GM12878 (cell line): ENCODE measurements at regions not wholly inside any gene's neighbourhood (a gene's known extent, or its start where the extent isn't known, plus 50 kb on each side); places are given as distances from the start of the nearest gene placed in this dataset.

Source experiments
- CHD1 ChIP-seq: IDR thresholded peaks from 2 replicates; pipeline ENCODE4 v1.6.1; 2012; ENCODE audit warnings: low read depth, low read length, improper control_type of control experiment
- EP300 ChIP-seq, 2 experiments: fragments of 150-350 bp in 1 of 2; IDR thresholded peaks; 2 replicates each; pipeline ENCODE4 v1.6.1; 2011 to 2012; ENCODE audit warnings: low read depth in 2 of 2, low read length in 2 of 2, borderline replicate concordance in 1 of 2, improper control_type of control experiment in 1 of 2, inconsistent platforms in 1 of 2; ENCODE audit not compliant: control insufficient read depth in 1 of 2
- IKZF2 ChIP-seq, 2 experiments: fragments of 450-650 bp; IDR thresholded peaks; 2 replicates each; pipeline ENCODE4 v1.6.1; 2017; ENCODE audit warnings: mild to moderate bottlenecking in 2 of 2, moderate library complexity in 2 of 2
- POLR2A ChIP-seq: IDR thresholded peaks from 2 replicates; pipeline ENCODE4 v1.6.1; 2011; ENCODE audit warnings: low read depth, mild to moderate bottlenecking, low read length
- RAD21 ChIP-seq: IDR thresholded peaks from 2 replicates; pipeline ENCODE4 v1.6.1; 2011; ENCODE audit warnings: mild to moderate bottlenecking, low read depth, low read length, moderate library complexity; ENCODE audit not compliant: insufficient read depth
- SP1 ChIP-seq: IDR thresholded peaks from one replicate; pipeline ENCODE4 v1.6.1; 2011; ENCODE audit warnings: low read depth, low read length
- ZNF687 ChIP-seq: fragments of 450-650 bp; IDR thresholded peaks from 2 replicates; pipeline ENCODE4 v1.6.1; 2017; ENCODE audit warnings: mild to moderate bottlenecking, moderate library complexity
- TF ChIP-seq, protein P1 (sequence below), 3 experiments: IDR thresholded peaks in 2 of 3; conservative IDR thresholded peaks in 1 of 3; 2 replicates each; pipeline ENCODE4 v1.5.1; 2011; ENCODE audit warnings: low read depth in 3 of 3, low read length in 3 of 3, mild to moderate bottlenecking in 3 of 3, control low read depth in 2 of 3, moderate library complexity in 2 of 3, inconsistent platforms in 1 of 3, mixed read lengths in 1 of 3; ENCODE audit not compliant: control insufficient read depth in 2 of 3, insufficient read depth in 1 of 3; ENCODE audit errors: extremely low read depth in 1 of 3
- TF ChIP-seq, protein P2 (sequence below): fragments of 450-650 bp; IDR thresholded peaks from 2 replicates; pipeline ENCODE4 v1.6.1; 2018; ENCODE audit warnings: borderline replicate concordance, mild to moderate bottlenecking; ENCODE audit not compliant: partially characterized antibody

DNA sequence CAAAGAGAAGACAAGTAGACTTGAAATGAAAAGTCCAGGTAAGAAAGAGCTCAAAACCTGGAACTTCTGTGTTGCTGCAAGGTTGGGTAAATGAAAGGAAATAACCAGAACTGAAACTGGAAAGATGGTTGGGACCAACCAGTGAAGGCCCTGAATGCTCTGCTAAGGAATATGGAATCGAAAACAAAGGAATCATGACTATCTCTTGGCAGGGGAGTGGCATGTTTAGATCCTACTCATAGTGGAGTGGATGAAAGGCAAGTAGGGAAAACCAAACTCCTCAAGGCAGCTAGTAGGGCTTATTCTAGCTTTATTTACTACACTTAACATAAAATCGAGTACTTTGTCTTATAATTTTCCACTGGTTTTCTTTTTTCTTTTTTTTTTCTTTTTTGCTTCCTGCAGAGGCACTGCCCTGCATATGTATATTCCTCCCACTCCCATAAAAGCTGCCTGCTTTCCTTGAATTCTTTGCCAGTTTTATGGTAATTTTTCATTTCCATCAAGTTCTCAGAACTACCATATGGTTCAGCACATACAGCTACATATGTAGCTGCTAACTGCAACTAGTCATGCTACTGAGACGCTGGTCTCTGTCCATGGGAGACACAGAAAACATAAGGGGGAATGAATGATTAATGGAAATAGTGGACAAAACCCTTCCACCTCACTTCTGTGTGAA, 247.1 kb upstream of the TMTC1 start:
- TF ChIP-seq RAD21 (no peak), EP300 (IDR thresholded peaks at IDR 0.05; ENCODE audit: borderline replicate concordance in 1 of 2, control insufficient read depth in 1 of 2, low read depth in 2 of 2, low read length in 2 of 2) (no peak), POLR2A (no peak), ZNF687 (no peak), CHD1 (no peak), IKZF2 (IDR thresholded peaks at IDR 0.05) (no peak), SP1 (no peak)
- TF ChIP-seq, protein P1, sequence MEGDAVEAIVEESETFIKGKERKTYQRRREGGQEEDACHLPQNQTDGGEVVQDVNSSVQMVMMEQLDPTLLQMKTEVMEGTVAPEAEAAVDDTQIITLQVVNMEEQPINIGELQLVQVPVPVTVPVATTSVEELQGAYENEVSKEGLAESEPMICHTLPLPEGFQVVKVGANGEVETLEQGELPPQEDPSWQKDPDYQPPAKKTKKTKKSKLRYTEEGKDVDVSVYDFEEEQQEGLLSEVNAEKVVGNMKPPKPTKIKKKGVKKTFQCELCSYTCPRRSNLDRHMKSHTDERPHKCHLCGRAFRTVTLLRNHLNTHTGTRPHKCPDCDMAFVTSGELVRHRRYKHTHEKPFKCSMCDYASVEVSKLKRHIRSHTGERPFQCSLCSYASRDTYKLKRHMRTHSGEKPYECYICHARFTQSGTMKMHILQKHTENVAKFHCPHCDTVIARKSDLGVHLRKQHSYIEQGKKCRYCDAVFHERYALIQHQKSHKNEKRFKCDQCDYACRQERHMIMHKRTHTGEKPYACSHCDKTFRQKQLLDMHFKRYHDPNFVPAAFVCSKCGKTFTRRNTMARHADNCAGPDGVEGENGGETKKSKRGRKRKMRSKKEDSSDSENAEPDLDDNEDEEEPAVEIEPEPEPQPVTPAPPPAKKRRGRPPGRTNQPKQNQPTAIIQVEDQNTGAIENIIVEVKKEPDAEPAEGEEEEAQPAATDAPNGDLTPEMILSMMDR (IDR thresholded peaks at IDR 0.05 in 2 of 3, conservative IDR thresholded peaks at IDR 0.05 in 1 of 3; ENCODE audit: control insufficient read depth in 2 of 3, extremely low read depth in 1 of 3, insufficient read depth in 1 of 3, low read depth in 3 of 3, low read length in 3 of 3): no peak
- TF ChIP-seq, protein P2, sequence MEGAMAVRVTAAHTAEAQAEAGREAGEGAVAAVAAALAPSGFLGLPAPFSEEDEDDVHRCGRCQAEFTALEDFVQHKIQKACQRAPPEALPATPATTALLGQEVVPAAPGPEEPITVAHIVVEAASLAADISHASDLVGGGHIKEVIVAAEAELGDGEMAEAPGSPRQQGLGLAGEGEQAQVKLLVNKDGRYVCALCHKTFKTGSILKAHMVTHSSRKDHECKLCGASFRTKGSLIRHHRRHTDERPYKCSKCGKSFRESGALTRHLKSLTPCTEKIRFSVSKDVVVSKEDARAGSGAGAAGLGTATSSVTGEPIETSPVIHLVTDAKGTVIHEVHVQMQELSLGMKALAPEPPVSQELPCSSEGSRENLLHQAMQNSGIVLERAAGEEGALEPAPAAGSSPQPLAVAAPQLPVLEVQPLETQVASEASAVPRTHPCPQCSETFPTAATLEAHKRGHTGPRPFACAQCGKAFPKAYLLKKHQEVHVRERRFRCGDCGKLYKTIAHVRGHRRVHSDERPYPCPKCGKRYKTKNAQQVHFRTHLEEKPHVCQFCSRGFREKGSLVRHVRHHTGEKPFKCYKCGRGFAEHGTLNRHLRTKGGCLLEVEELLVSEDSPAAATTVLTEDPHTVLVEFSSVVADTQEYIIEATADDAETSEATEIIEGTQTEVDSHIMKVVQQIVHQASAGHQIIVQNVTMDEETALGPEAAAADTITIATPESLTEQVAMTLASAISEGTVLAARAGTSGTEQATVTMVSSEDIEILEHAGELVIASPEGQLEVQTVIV: no peak
